Epithelial cell of esophagus (primary cell): ENCODE measurements at regions not wholly inside any gene's neighbourhood (a gene's known extent, or its start where the extent isn't known, plus 50 kb on each side); places are given as distances from the start of the nearest gene placed in this dataset.

Experiments used
- DNase-seq: peaks from one replicate; pipeline ENCODE4 v3.0.0; 2010; ENCODE audit warnings: low read depth
- H3K4me3 ChIP-seq: 2 replicates; pipeline ENCODE4 v1.5.1; 2011; ENCODE audit warnings: mild to moderate bottlenecking, low read length, control low read depth
- TF ChIP-seq, protein P1 (sequence below): IDR thresholded peaks from 2 replicates; pipeline ENCODE4 v1.5.1; 2011; ENCODE audit warnings: low read depth, mild to moderate bottlenecking, low read length, control low read depth, inconsistent platforms; ENCODE audit not compliant: insufficient read depth; ENCODE audit errors: missing control alignments

DNA sequence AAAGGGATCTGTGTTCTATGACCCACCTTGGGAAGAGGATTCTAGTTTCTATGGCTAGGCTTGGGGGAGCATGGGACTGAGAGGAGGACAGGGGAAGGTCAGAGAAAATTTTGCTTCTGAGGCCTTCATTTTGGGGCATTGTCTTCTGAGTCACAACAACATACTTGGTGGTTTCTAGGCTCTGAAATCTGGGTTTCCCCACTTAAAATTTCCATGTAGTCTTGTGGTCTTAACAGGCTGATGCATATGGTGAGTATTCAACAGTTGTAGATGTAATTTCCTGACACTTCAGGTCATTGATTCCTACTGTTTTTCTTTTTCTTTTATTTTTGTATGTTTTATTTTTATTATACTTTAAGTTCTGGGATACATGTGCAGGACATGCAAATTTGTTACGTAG lies 88.5 kb downstream of the ANKRD7 start:
- TF ChIP-seq, protein P1, sequence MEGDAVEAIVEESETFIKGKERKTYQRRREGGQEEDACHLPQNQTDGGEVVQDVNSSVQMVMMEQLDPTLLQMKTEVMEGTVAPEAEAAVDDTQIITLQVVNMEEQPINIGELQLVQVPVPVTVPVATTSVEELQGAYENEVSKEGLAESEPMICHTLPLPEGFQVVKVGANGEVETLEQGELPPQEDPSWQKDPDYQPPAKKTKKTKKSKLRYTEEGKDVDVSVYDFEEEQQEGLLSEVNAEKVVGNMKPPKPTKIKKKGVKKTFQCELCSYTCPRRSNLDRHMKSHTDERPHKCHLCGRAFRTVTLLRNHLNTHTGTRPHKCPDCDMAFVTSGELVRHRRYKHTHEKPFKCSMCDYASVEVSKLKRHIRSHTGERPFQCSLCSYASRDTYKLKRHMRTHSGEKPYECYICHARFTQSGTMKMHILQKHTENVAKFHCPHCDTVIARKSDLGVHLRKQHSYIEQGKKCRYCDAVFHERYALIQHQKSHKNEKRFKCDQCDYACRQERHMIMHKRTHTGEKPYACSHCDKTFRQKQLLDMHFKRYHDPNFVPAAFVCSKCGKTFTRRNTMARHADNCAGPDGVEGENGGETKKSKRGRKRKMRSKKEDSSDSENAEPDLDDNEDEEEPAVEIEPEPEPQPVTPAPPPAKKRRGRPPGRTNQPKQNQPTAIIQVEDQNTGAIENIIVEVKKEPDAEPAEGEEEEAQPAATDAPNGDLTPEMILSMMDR = no peak
- no peak overlapping the region for H3K4me3 ChIP-seq
- no peak for DNase-seq

DNA sequence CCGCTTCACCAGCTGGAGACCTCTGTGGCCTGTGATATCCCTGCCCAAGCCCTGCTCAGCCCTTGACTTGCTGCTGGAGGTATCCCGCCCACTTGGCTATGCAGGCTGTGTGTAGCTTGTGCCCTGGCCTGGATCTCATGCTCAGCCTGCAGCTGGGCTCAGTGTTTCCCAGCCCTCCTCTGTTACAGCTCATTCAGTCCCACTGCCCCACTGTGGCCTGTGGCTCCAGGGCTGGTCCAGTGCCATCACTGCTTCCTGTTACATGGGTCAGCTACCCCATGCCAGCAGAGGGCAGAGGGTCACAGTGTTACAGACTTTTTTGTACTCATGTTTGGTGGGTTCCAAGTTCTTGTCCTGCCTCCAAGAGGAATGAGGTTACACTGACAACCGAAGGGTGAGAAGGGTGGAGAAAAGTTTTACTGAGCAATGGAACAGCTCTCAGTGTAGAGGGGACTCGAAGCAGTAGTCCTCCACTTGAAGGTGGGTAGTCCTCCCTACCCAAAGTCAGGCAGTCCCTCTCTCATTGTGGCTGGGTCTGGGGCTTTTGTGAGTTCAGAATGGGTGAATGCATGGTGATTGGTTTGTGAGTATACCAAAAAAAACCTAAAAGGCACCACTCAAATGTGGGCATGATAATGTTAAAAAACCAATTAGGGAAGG lies 100.4 kb downstream of the ANKRD7 start:
- H3K4me3 ChIP-seq = no peak overlapping the region
- DNase-seq = no peak
- TF ChIP-seq, protein P1 = no peak

DNA sequence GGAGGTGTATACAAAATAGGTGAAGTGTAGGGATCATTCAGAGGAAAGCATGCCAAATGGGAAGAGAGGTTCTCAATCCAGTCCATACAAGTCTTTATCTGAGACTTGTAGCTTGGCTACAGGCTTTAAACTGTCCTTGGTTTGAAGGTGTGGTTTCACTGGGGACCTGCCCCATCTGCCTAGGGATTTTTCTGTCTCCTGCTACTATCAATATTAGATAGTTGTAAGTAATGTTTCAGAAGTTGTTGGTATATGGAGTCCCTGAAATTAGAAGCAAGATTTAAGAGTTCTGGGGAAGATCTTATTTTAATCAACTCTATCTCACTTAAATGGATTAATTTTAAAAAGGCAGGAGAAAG lies 100.9 kb downstream of the ANKRD7 start:
- no peak for DNase-seq
- H3K4me3 ChIP-seq = no peak overlapping the region
- TF ChIP-seq, protein P1 = no peak

DNA sequence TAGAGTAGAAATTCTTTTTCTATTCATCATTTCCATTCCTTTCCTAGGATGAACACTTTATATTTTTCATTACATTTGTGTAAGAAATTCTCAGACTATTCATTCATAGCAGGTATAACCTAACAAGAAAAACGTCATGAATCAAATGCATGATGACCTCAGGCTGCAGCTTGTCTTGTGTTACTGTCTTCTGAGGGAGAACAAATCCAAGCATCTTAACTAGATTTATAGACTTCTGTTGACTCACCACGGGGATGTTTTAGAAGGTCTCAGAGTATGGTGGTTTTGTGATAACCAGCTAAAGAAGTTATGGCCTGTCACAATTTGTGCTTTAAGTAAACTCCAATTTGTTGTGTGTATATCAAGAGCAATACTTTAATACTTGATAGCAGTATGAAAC lies 102.7 kb downstream of the ANKRD7 start:
- no peak for DNase-seq
- TF ChIP-seq, protein P1 = no peak
- H3K4me3 ChIP-seq = no peak overlapping the region

DNA sequence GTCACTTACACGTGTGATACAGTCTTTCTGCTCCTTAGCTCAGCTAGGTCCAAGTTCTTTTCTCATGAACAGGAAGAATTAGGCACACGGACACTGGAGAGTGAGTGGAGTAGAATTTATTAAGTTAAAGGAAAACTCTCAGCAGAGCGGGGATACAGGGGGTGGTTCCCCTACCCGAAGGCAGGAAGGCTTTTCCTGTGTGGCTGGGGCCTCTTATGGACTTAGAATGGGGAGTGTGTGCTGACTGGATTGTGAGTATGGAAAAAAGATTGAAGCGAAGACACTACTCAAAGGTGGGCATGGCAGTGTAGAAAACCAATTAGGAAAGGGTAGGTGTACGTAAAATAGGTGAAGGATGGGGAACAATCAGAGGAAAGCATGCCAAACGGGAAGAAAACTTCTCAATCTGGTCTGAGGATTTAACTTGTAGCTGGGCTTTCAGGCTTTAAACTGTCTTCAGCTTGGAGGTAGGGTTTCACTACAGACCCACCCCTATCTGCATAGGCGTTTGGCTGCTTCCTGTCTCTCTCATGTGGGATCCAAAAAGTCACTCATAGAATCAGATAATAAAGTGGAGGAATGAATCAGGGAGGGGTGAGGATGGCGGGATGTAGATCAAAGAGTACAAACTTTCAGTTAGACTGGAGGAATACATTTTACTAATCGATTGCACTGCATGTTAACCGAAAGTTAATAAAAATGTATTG lies 104.2 kb downstream of the ANKRD7 start:
- no peak for DNase-seq
- H3K4me3 ChIP-seq = no peak overlapping the region
- TF ChIP-seq, protein P1 = no peak

DNA sequence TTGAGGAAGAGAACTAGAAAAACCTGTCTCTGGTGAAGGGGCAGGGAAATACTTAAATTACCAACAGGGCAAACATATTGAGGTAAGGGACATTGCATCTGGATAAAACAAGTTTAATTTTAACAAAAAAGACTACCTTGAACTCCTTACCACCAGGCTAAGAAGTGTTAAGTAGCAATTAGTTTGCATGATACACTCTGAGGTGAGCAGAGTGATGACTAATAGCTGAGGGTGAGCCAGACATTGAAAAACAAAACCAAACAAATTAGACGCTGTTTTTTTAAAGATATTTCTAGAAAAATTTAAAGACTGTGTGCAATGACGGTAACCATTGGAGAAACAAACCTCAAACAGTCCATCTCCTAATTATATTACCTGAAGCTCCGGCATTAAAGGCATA lies 105.9 kb downstream of the ANKRD7 start:
- H3K4me3 ChIP-seq = no peak overlapping the region
- TF ChIP-seq, protein P1 = no peak
- DNase-seq = peak; percentile 58

DNA sequence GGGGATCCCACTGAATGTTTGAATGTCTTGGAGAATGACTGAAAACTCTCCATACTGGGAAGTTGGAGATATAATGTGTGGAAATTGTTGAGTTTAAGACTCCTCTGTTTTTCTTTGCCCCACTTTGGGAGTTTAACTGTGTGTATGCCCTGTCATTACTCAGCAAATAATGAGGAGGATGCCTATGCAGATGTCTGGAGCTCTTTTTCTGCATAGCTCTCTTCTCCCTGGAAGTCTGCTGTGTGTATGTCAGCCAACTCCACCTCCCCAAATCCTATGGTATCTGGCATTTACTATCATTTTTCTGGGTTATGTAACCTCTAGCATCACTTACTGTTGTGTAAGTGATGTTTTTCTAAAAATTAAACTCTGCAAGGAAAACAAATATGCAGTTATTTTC lies 122.2 kb downstream of the ANKRD7 start:
- TF ChIP-seq, protein P1 = no peak
- DNase-seq = no peak
- H3K4me3 ChIP-seq = no peak overlapping the region
